Parathyroid adenoma (tissue), 2 donors: ENCODE measurements at regions not wholly inside any gene's neighbourhood (a gene's known extent, or its start where the extent isn't known, plus 50 kb on each side); places are given as distances from the start of the nearest gene placed in this dataset.

ENCODE experiments used
- H2AFZ ChIP-seq: fragments of 300-600 bp; sonication (generic); one replicate; pipeline ENCODE4 v1.7.0; 2017; ENCODE audit warnings: antibody characterized with exemption, mild to moderate bottlenecking
- H3K27ac ChIP-seq: fragments of 300-600 bp; sonication (generic); one replicate; pipeline ENCODE4 v1.7.0; 2017
- H3K27me3 ChIP-seq: fragments of 300-600 bp; sonication (generic); one replicate; pipeline ENCODE4 v1.7.0; 2017; ENCODE audit warnings: low read length; ENCODE audit not compliant: control insufficient read depth, insufficient read depth
- H3K36me3 ChIP-seq: fragments of 300-600 bp; sonication (generic); one replicate; pipeline ENCODE4 v1.7.0; 2017; ENCODE audit warnings: low read length; ENCODE audit not compliant: control insufficient read depth, insufficient read depth
- H3K4me1 ChIP-seq: fragments of 300-600 bp; sonication (generic); one replicate; pipeline ENCODE4 v1.7.0; 2017; ENCODE audit warnings: control low read depth
- H3K4me2 ChIP-seq: fragments of 300-600 bp; sonication (generic); one replicate; pipeline ENCODE4 v1.7.0; 2017; ENCODE audit warnings: low read length
- H3K4me3 ChIP-seq: fragments of 300-600 bp; sonication (generic); one replicate; pipeline ENCODE4 v1.7.0; 2017; ENCODE audit warnings: low read depth, low read length
- H3K79me2 ChIP-seq: fragments of 300-600 bp; sonication (generic); one replicate; pipeline ENCODE4 v1.7.0; 2017; ENCODE audit warnings: control low read depth
- H3K9ac ChIP-seq: fragments of 300-600 bp; sonication (generic); one replicate; pipeline ENCODE4 v1.7.0; 2017; ENCODE audit warnings: mild to moderate bottlenecking
- H3K9me3 ChIP-seq: fragments of 300-600 bp; sonication (generic); one replicate; pipeline ENCODE4 v1.7.0; 2017; ENCODE audit warnings: low read length; ENCODE audit not compliant: control insufficient read depth
- TF ChIP-seq, protein P1 (sequence below): fragments of 300-600 bp; sonication (generic); IDR thresholded peaks from one replicate; pipeline ENCODE4 v1.7.0; 2017; ENCODE audit warnings: antibody characterized with exemption, mild to moderate bottlenecking
- donor health status: primary hyperparathyroidism.

DNA sequence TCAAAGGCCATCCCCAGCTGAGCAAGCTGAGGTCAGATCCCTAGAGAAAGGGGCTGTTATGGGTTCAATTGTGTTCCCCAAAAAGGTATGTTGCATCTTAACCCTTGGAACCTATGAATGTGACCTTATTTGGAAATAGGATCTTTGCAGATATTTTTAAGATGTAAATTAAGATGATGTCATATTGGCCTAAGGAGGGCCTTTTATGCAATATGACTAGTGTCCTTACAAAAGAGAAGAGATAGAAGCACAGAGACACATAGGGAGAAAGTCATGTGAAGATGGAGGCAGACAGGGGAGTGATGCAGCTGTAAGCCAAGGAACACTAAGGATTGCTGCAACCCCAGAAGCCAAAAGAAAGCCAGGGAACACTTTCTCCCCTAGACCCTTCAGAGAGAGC, 144.3 kb upstream of the TAB2 start:
- Histone ChIP-seq H3K79me2 (no peaks in the 10 kb centered on the region), H3K4me1 (no peaks in the 10 kb centered on the region), H2AFZ (no peak overlapping the region), H3K4me2 (no peak overlapping the region), H3K9ac (no peak overlapping the region), H3K4me3 (no peak overlapping the region), H3K27ac (no peak overlapping the region), H3K36me3 (no peaks in the 10 kb centered on the region), H3K27me3 (no peaks in the 10 kb centered on the region), H3K9me3 (no peaks in the 10 kb centered on the region)
- TF ChIP-seq, protein P1, sequence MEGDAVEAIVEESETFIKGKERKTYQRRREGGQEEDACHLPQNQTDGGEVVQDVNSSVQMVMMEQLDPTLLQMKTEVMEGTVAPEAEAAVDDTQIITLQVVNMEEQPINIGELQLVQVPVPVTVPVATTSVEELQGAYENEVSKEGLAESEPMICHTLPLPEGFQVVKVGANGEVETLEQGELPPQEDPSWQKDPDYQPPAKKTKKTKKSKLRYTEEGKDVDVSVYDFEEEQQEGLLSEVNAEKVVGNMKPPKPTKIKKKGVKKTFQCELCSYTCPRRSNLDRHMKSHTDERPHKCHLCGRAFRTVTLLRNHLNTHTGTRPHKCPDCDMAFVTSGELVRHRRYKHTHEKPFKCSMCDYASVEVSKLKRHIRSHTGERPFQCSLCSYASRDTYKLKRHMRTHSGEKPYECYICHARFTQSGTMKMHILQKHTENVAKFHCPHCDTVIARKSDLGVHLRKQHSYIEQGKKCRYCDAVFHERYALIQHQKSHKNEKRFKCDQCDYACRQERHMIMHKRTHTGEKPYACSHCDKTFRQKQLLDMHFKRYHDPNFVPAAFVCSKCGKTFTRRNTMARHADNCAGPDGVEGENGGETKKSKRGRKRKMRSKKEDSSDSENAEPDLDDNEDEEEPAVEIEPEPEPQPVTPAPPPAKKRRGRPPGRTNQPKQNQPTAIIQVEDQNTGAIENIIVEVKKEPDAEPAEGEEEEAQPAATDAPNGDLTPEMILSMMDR, result no peak

DNA sequence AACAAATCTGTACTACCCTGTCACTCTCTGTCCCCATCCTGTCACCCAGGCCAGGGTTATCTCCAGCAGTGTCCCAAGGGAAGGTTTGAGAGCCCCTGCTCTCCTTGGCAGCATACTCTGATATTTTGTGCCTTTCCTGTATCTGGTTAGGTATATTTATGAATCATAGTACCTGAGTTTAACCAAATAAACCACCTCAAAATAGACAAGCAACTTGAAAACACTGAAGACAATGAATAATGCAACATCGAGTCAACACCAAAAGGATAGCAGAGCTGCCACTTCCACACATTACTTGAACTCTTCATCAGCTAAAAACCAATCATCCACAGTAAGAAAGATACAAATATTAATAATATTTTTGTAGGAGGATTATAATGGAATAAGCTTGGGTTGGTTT, 142.6 kb upstream of the TAB2 start:
- H3K9me3 ChIP-seq, result no peaks in the 10 kb centered on the region
- H3K4me1 ChIP-seq, result no peaks in the 10 kb centered on the region
- H2AFZ ChIP-seq, result no peak overlapping the region
- H3K36me3 ChIP-seq, result no peaks in the 10 kb centered on the region
- TF ChIP-seq, protein P1, result no peak
- H3K4me3 ChIP-seq, result no peak overlapping the region
- H3K27me3 ChIP-seq, result no peaks in the 10 kb centered on the region
- H3K4me2 ChIP-seq, result no peak overlapping the region
- no peak overlapping the region for H3K27ac ChIP-seq
- H3K9ac ChIP-seq, result no peak overlapping the region
- H3K79me2 ChIP-seq, result no peaks in the 10 kb centered on the region

DNA sequence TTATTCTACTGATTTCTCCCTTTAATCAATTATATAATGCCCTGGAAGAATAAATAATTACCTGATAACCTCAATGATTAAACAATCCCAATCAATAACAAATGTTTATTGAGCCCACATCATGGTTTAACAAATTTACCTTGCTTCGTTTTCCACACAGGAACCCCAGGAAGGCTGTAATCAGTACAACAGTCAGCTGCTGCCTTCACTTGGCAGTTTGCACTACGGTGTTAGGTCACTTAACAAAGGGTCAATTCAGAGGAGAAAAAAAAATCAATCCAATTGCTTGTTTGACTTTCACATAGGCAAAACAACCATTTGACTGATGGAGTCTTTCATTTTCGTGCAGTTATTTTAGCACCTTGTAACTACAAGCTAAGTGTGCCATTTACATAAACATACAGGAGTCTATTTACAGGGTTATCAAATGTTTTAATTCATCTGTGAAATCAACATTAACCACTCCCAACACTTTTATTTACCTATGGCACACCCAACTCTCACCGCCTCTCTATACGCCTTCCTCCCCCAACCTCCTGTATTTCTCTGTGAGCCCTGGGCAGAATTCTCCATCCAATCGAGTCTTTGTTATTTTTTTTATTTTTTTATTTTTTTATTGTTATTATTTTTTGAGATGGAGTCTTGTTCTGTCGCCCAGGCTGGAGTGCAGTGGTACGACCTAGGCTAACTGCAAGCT, 140.4 kb upstream of the TAB2 start:
- H3K4me2 ChIP-seq, result no peak overlapping the region
- H3K4me1 ChIP-seq, result no peaks in the 10 kb centered on the region
- H3K79me2 ChIP-seq, result no peaks in the 10 kb centered on the region
- H3K27me3 ChIP-seq, result no peaks in the 10 kb centered on the region
- H3K27ac ChIP-seq, result no peak overlapping the region
- no peaks in the 10 kb centered on the region for H3K9me3 ChIP-seq
- H3K9ac ChIP-seq, result no peak overlapping the region
- H3K4me3 ChIP-seq, result no peak overlapping the region
- TF ChIP-seq, protein P1, result no peak
- H3K36me3 ChIP-seq, result no peaks in the 10 kb centered on the region
- no peak overlapping the region for H2AFZ ChIP-seq

DNA sequence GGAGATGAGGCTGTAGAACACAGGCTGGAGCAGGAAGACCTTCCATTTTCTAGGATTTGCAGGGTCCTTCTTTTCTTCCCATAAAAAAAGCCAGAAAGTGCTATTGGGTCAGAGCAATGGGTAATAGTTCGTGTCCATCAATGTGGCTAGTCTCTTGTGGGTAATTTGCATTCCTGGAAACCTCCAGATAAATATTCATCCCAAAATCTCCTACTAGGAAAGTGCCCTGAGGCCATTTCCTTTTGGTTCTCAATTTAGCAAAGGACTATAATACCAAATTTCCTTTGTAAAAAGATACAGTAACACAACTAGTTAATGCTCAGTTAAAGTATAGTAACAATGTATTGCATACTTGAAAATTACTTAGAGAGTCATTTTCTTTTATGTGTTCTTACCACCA, 138.1 kb upstream of the TAB2 start:
- no peaks in the 10 kb centered on the region for H3K9me3 ChIP-seq
- no peak overlapping the region for H3K27ac ChIP-seq
- H3K4me2 ChIP-seq, result no peak overlapping the region
- TF ChIP-seq, protein P1, result no peak
- H2AFZ ChIP-seq, result no peak overlapping the region
- H3K4me1 ChIP-seq, result no peaks in the 10 kb centered on the region
- H3K36me3 ChIP-seq, result no peaks in the 10 kb centered on the region
- H3K27me3 ChIP-seq, result no peaks in the 10 kb centered on the region
- H3K79me2 ChIP-seq, result no peaks in the 10 kb centered on the region
- no peak overlapping the region for H3K4me3 ChIP-seq
- no peak overlapping the region for H3K9ac ChIP-seq

DNA sequence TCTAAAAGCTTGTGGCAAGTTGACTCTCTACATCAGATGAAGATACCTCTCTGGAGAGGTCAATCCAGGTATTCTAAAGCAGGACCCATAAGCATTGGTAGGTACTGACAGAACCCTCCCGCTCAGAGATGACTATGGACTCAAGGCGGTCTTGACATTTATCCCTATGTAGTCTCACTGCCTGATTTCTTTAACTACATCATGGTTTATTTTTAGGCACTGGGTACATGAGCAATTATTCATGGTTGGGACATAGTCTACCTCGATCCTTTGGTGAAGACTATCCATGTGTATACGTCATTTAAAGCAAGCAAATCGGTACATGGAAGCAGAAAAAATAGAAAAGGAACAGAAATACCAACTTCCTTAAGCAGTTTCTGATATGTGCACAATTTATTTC, 136.2 kb upstream of the TAB2 start:
- H3K9me3 ChIP-seq, result no peaks in the 10 kb centered on the region
- H3K36me3 ChIP-seq, result no peaks in the 10 kb centered on the region
- H3K9ac ChIP-seq, result no peak overlapping the region
- TF ChIP-seq, protein P1, result no peak
- H3K27ac ChIP-seq, result no peak overlapping the region
- H3K4me2 ChIP-seq, result no peak overlapping the region
- H3K4me1 ChIP-seq, result no peaks in the 10 kb centered on the region
- no peaks in the 10 kb centered on the region for H3K27me3 ChIP-seq
- H2AFZ ChIP-seq, result no peak overlapping the region
- no peaks in the 10 kb centered on the region for H3K79me2 ChIP-seq
- H3K4me3 ChIP-seq, result no peak overlapping the region
